ENCODE measurements at regions not wholly inside any gene's neighbourhood (a gene's known extent, or its start where the extent isn't known, plus 50 kb on each side); places are given as distances from the start of the nearest gene placed in this dataset.
"Not testable (repeated sequence)": the region's sequence is repeated elsewhere in the genome, so short reads cannot be mapped to it uniquely, and the experiment has no call there.

- DNase-seq (ENCODE audit: low read depth in 2 of 3, low spot score in 2 of 3): no peak
These were observed 115.0 kb upstream of the HAND1 start for GRCh38 chr5:154593071-154593470.

GRCh38 chr5:154590093-154590724, 112.2 kb upstream of the HAND1 start:
- no peak for DNase-seq (ENCODE audit: low read depth in 2 of 3, low spot score in 2 of 3)

GRCh38 chr5:154589511-154589910, 111.5 kb upstream of the HAND1 start:
- DNase-seq (ENCODE audit: low read depth in 2 of 3, low spot score in 2 of 3): no peak

- not testable (repeated sequence) for DNase-seq (ENCODE audit: low read depth in 2 of 3, low spot score in 2 of 3)
These were observed 110.9 kb upstream of the HAND1 start for GRCh38 chr5:154588833-154589425.

GRCh38 chr5:154588091-154588774, 110.2 kb upstream of the HAND1 start:
- DNase-seq (ENCODE audit: low read depth in 2 of 3, low spot score in 2 of 3): no peak

GRCh38 chr5:154587123-154588026, 109.3 kb upstream of the HAND1 start:
- DNase-seq (ENCODE audit: low read depth in 2 of 3, low spot score in 2 of 3): no peak

- no peak for DNase-seq (ENCODE audit: low read depth in 2 of 3, low spot score in 2 of 3)
These were observed 105.7 kb upstream of the HAND1 start for GRCh38 chr5:154583671-154584177.

GRCh38 chr5:154580422-154580821, 102.4 kb upstream of the HAND1 start:
- no peak for DNase-seq (ENCODE audit: low read depth in 2 of 3, low spot score in 2 of 3)

GRCh38 chr5:154577416-154577815, 99.4 kb upstream of the HAND1 start:
- no peak for DNase-seq (ENCODE audit: low read depth in 2 of 3, low spot score in 2 of 3)

GRCh38 chr5:154576429-154576806, 98.4 kb upstream of the HAND1 start:
- no peak for DNase-seq (ENCODE audit: low read depth in 2 of 3, low spot score in 2 of 3)

GRCh38 chr5:154575546-154576428, 97.8 kb upstream of the HAND1 start:
- DNase-seq (ENCODE audit: low read depth in 2 of 3, low spot score in 2 of 3): no peak

- no peak for DNase-seq (ENCODE audit: low read depth in 2 of 3, low spot score in 2 of 3)
These were observed 95.0 kb upstream of the HAND1 start for GRCh38 chr5:154573011-154573410.

- DNase-seq (ENCODE audit: low read depth in 2 of 3, low spot score in 2 of 3): no peak
These were observed 93.5 kb upstream of the HAND1 start for GRCh38 chr5:154571325-154572035.

- DNase-seq (ENCODE audit: low read depth in 2 of 3, low spot score in 2 of 3): no peak
These were observed 92.7 kb upstream of the HAND1 start for GRCh38 chr5:154570572-154571324.

- DNase-seq (ENCODE audit: low read depth in 2 of 3, low spot score in 2 of 3): no peak
These were observed 90.6 kb upstream of the HAND1 start for GRCh38 chr5:154568589-154568988.

- no peak for DNase-seq (ENCODE audit: low read depth in 2 of 3, low spot score in 2 of 3)
These were observed 89.1 kb upstream of the HAND1 start for GRCh38 chr5:154567155-154567554.

GRCh38 chr5:154566146-154566680, 88.2 kb upstream of the HAND1 start:
- DNase-seq (ENCODE audit: low read depth in 2 of 3, low spot score in 2 of 3): no peak

GRCh38 chr5:154565123-154565522, 87.1 kb upstream of the HAND1 start:
- DNase-seq (ENCODE audit: low read depth in 2 of 3, low spot score in 2 of 3): no peak
